ENCODE measurements at regions not wholly inside any gene's neighbourhood (a gene's known extent, or its start where the extent isn't known, plus 50 kb on each side); places are given as distances from the start of the nearest gene placed in this dataset.

- ChIA-PET CTCF (no interaction called here), POLR2A (no interaction called here)
- intact Hi-C loops (cut with micrococcal nuclease) = no loop called here
- peaks cover 2% of the 10 kb centered on the region for H3K9me3 Mint-ChIP-seq
- no peak for DNase-seq
- H3K27ac Mint-ChIP-seq = no peak overlapping the region
- no peaks in the 10 kb centered on the region for H3K36me3 Mint-ChIP-seq (ENCODE audit: low read depth)
- no peak overlapping the region for H3K4me3 Mint-ChIP-seq
- no peaks in the 10 kb centered on the region for H3K27me3 Mint-ChIP-seq
- H3K4me1 Mint-ChIP-seq (ENCODE audit: low read depth) = no peaks in the 10 kb centered on the region
- TF ChIP-seq CTCF (IDR thresholded peaks at IDR 0.05) = no peak
- no peak for ATAC-seq
Observed at GRCh38 chr1:218715961-218716669, 371.0 kb downstream of the TGFB2 start.

- Mint-ChIP-seq H3K27me3 (no peaks in the 10 kb centered on the region), H3K9me3 (peaks cover 2% of the 10 kb centered on the region), H3K4me3 (no peak overlapping the region), H3K27ac (no peak overlapping the region), H3K36me3 (ENCODE audit: low read depth) (no peaks in the 10 kb centered on the region), H3K4me1 (ENCODE audit: low read depth) (no peaks in the 10 kb centered on the region)
- ChIA-PET POLR2A (interaction anchor here (0.7 kb wide), 1 partner anchor 406 kb away, joined by 3 read pairs; no protein-coding TSS in a partner anchor), CTCF (no interaction called here)
- intact Hi-C loops (cut with micrococcal nuclease) = no loop called here
- DNase-seq (no peak), ATAC-seq (no peak)
- no peak for TF ChIP-seq CTCF (IDR thresholded peaks at IDR 0.05)
Observed at GRCh38 chr1:218717575-218717974, 372.4 kb downstream of the TGFB2 start.

- intact Hi-C loops (cut with micrococcal nuclease) = no loop called here
- peaks cover 2% of the 10 kb centered on the region for H3K9me3 Mint-ChIP-seq
- ATAC-seq (no peak), DNase-seq (no peak)
- ChIA-PET POLR2A (no interaction called here), CTCF (no interaction called here)
- H3K27ac Mint-ChIP-seq = no peak overlapping the region
- H3K36me3 Mint-ChIP-seq (ENCODE audit: low read depth) = no peaks in the 10 kb centered on the region
- no peak for TF ChIP-seq CTCF (IDR thresholded peaks at IDR 0.05)
- H3K4me3 Mint-ChIP-seq = no peak overlapping the region
- H3K27me3 Mint-ChIP-seq = no peaks in the 10 kb centered on the region
- no peaks in the 10 kb centered on the region for H3K4me1 Mint-ChIP-seq (ENCODE audit: low read depth)
Observed at GRCh38 chr1:218718206-218718605, 373.1 kb downstream of the TGFB2 start.

- TF ChIP-seq CTCF (IDR thresholded peaks at IDR 0.05) = no peak
- ATAC-seq (no peak), DNase-seq (no peak)
- H3K9me3 Mint-ChIP-seq = peaks cover 2% of the 10 kb centered on the region
- no peaks in the 10 kb centered on the region for H3K4me1 Mint-ChIP-seq (ENCODE audit: low read depth)
- intact Hi-C loops (cut with micrococcal nuclease) = no loop called here
- no peaks in the 10 kb centered on the region for H3K27me3 Mint-ChIP-seq
- no peak overlapping the region for H3K4me3 Mint-ChIP-seq
- ChIA-PET POLR2A (no interaction called here), CTCF (no interaction called here)
- no peaks in the 10 kb centered on the region for H3K36me3 Mint-ChIP-seq (ENCODE audit: low read depth)
- H3K27ac Mint-ChIP-seq = no peak overlapping the region
Observed at GRCh38 chr1:218718977-218719376, 373.8 kb downstream of the TGFB2 start.

- H3K27ac Mint-ChIP-seq = no peak overlapping the region
- no peak for DNase-seq
- no peak overlapping the region for H3K4me3 Mint-ChIP-seq
- intact Hi-C loops (cut with micrococcal nuclease) = no loop called here
- no peak for TF ChIP-seq CTCF (IDR thresholded peaks at IDR 0.05)
- no peak for ATAC-seq
- no peaks in the 10 kb centered on the region for H3K9me3 Mint-ChIP-seq
- CTCF ChIA-PET = no interaction called here
- POLR2A ChIA-PET = no interaction called here
- no peaks in the 10 kb centered on the region for H3K36me3 Mint-ChIP-seq (ENCODE audit: low read depth)
- no peaks in the 10 kb centered on the region for H3K27me3 Mint-ChIP-seq
- no peaks in the 10 kb centered on the region for H3K4me1 Mint-ChIP-seq (ENCODE audit: low read depth)
Observed at GRCh38 chr1:218728898-218729565, 383.9 kb downstream of the TGFB2 start.

All from activated CD8-positive, alpha-beta T cell treated with anti-CD3 and anti-CD28 coated beads for 36 hours (primary cell).